LNCAP (cell line): ENCODE measurements at regions not wholly inside any gene's neighbourhood (a gene's known extent, or its start where the extent isn't known, plus 50 kb on each side); places are given as distances from the start of the nearest gene placed in this dataset.

Experiments used
- CTCF ChIP-seq: fragments of 450-650 bp; IDR thresholded peaks from 2 replicates; pipeline ENCODE4 v1.5.1; 2017; ENCODE audit warnings: mild to moderate bottlenecking

GRCh38 chr16:86955136-86955855 lies 361.9 kb downstream of the C16orf95 start:
- TF ChIP-seq CTCF, result no peak

- TF ChIP-seq CTCF, result no peak
These were observed 360.8 kb downstream of the C16orf95 start for GRCh38 chr16:86956437-86956836.

- no peak for TF ChIP-seq CTCF
These were observed 358.8 kb downstream of the C16orf95 start for GRCh38 chr16:86958423-86958822.

GRCh38 chr16:86959091-86959651 lies 358.0 kb downstream of the C16orf95 start:
- TF ChIP-seq CTCF, result no peak

- no peak for TF ChIP-seq CTCF
These were observed 357.5 kb downstream of the C16orf95 start for GRCh38 chr16:86959729-86960128.

- no peak for TF ChIP-seq CTCF
These were observed 356.9 kb downstream of the C16orf95 start for GRCh38 chr16:86960266-86960665.

- no peak for TF ChIP-seq CTCF
These were observed 356.0 kb downstream of the C16orf95 start for GRCh38 chr16:86961171-86961601.
